NT2/D1 (cell line): ENCODE measurements at regions not wholly inside any gene's neighbourhood (a gene's known extent, or its start where the extent isn't known, plus 50 kb on each side); places are given as distances from the start of the nearest gene placed in this dataset.

ENCODE experiments used
- SUZ12 ChIP-seq: IDR thresholded peaks from 2 replicates; pipeline ENCODE4 v1.6.1; 2011; ENCODE audit not compliant: insufficient read length, insufficient read depth; ENCODE audit errors: extremely low read depth
- YY1 ChIP-seq: IDR thresholded peaks from 2 replicates; pipeline ENCODE4 v1.6.1; 2011; ENCODE audit not compliant: insufficient read length, insufficient read depth
- ZNF274 ChIP-seq: IDR thresholded peaks from 2 replicates; pipeline ENCODE4 v1.6.1; 2011; ENCODE audit warnings: mild to moderate bottlenecking, low read depth, low read length

- no peak for TF ChIP-seq YY1
- TF ChIP-seq ZNF274 = no peak
- no peak for TF ChIP-seq SUZ12
Observed at GRCh38 chr7:47180516-47180826, 401.4 kb downstream of the TNS3 start.
